Coronary artery (tissue), 2 donors: ENCODE measurements at regions not wholly inside any gene's neighbourhood (a gene's known extent, or its start where the extent isn't known, plus 50 kb on each side); places are given as distances from the start of the nearest gene placed in this dataset.

Experiments
- DNase-seq: peaks from one replicate; pipeline ENCODE4 v3.0.0-alpha.2; 2017; ENCODE audit warnings: low spot score
- H3K27ac ChIP-seq, 2 donors: fragments of 200-600 bp; sonication (generic); one replicate each; pipeline ENCODE4 v1.5.1; 2016 to 2019
- H3K4me3 ChIP-seq: fragments of 200-600 bp; sonication (generic); 2 replicates; pipeline ENCODE4 v1.5.1; 2016; ENCODE audit warnings: mild to moderate bottlenecking, moderate library complexity
- TF ChIP-seq, protein P1 (sequence below): fragments of 200-600 bp; sonication (generic); IDR thresholded peaks from one replicate; pipeline ENCODE4 v1.5.1; 2019; ENCODE audit warnings: antibody characterized with exemption

DNA sequence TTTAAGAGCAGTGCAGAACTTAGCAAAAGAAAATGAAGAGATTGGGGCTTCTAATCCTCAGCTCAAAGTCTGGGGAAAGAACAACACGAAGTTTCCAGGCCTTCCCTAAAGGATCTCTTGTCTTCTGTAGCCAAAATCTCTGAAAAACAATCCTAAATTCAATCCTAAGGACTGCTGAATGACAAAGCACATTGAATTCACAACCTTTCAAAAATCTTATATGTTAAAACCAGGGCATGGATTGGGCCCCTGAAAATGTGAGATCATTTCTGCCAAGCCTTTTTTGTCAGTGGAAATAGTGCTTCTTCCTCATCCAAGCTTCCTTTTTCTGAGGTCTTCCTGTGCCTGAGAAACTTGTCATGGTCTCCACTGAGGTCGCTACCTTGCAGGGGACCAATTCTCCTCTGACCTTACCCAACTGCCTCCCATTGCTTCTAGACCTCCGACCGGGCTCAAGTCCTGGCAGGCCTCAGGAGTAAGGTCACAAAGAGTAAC, 126.2 kb upstream of the ARID1B start:
- TF ChIP-seq, protein P1, sequence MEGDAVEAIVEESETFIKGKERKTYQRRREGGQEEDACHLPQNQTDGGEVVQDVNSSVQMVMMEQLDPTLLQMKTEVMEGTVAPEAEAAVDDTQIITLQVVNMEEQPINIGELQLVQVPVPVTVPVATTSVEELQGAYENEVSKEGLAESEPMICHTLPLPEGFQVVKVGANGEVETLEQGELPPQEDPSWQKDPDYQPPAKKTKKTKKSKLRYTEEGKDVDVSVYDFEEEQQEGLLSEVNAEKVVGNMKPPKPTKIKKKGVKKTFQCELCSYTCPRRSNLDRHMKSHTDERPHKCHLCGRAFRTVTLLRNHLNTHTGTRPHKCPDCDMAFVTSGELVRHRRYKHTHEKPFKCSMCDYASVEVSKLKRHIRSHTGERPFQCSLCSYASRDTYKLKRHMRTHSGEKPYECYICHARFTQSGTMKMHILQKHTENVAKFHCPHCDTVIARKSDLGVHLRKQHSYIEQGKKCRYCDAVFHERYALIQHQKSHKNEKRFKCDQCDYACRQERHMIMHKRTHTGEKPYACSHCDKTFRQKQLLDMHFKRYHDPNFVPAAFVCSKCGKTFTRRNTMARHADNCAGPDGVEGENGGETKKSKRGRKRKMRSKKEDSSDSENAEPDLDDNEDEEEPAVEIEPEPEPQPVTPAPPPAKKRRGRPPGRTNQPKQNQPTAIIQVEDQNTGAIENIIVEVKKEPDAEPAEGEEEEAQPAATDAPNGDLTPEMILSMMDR, result no peak

DNA sequence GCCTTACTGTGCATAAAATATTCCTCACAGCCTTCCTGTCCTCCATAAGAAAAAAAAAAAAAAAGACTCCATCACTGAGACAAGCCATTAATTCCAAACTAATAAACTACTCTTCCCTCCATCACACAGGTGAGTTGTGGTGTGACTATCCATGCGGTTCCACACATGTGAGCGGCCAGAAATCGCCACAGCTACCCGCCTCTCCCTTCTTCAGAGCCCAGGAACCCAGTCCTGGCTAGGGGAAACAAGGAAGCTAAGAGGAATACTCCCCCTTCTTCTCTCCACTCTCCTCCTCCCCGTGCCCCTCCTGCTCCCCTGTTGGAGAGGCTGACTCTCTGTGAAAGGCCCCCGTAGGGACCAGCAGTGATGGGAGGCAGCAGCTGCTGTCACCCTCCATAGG, 128.6 kb upstream of the ARID1B start:
- no peak for DNase-seq
- TF ChIP-seq, protein P1, result no peak
- H3K4me3 ChIP-seq, result no peak overlapping the region

More for the DNA sequence above, 126.2 kb upstream of the ARID1B start:
- H3K4me3 ChIP-seq, result no peak overlapping the region
- H3K27ac ChIP-seq, result no peak overlapping the region
- DNase-seq, result no peak

DNA sequence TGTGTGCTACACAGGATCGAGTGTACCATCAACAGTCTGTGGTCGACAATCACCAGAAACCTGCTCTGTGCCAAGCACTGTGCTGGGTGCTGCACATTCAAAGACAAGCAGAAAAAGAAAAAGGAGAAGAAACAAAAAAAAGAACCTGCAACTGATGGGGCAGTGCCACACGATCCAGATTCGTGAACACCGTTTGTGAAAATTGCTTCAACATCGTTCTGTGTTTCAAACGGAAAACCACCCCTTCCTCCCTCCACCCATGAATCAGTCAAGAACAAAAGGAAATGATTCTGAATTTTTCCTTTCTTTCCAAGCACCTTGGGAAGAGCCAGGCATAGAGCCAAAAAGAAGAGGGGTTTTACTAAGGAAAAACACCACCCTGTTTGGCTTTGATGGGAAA, 129.2 kb upstream of the ARID1B start:
- DNase-seq, result no peak
- H3K27ac ChIP-seq, result no peak overlapping the region
- TF ChIP-seq, protein P1, result no peak
- H3K4me3 ChIP-seq, result no peak overlapping the region

More for the DNA sequence above, 128.6 kb upstream of the ARID1B start:
- H3K27ac ChIP-seq, result no peak overlapping the region

DNA sequence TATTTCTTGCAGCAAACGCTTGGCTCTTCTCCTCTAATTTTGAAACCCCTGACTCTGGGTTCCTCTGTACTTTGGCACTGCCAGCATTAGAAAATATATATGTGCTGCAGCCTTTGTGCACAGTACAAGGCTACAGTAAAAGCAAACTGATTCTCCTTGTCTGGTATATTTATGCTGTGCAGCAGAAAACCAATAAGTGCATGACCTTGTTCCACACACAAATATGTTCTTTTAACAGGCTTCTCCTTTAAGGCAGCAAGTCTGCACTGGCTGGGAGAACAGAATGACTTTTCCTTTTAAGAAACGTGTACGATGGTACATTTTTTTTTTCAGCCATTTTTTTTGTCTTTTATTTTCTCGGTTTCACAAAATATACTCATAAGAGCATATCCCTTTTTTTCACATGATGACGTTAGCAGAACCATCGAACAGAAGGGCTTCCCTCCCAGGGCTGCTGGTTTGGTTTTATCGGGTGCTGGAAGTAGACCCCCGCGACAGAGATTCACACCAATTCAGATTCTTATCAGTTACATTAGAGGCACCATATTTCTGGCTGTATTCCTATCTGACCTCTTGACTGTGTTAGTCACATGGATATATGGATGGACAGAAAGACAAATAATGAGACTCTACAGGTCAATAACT, 129.9 kb upstream of the ARID1B start:
- TF ChIP-seq, protein P1, result no peak
- Histone ChIP-seq H3K4me3 (no peak overlapping the region), H3K27ac (no peak overlapping the region)
- no peak for DNase-seq

DNA sequence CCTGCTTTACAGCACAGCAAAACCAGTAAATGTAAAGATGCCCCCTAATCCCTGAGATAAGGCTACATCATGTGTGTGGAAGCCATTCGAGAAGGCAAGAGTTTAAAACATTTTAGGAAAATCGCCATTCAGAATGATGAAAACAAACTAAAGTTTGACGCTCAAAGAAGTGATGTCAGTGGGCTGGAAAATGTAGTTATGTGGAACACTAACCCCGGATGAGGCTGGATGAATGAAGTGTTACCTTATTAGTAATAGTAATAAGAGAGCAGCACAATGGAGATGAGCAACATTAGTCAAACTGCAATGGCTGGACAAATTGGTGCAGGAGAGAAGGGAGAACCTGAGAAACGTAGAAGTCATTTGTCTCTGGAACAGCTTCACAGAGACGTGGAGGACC, 130.7 kb upstream of the ARID1B start:
- Histone ChIP-seq H3K4me3 (no peak overlapping the region), H3K27ac (no peak overlapping the region)
- DNase-seq, result no peak
- TF ChIP-seq, protein P1, result no peak

DNA sequence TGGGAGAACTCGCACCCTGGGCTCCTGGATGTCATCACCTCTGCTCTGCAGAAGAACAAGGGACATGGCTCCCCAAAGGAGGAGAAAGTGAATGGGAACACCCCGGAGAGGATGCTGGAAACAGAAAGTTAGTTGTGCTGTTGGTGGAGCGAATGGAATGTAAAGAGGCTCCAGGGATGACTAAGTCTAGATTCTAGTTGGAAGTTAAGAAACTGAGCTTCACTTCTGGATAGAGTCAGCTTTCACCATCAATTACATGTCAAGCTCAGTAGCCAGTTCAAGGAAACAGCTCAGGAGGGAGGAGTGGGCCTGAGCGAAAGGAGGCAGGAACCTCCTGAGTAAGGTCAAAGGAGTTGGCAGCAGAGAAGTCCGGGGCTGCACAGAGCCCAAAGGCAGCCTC, 132.1 kb upstream of the ARID1B start:
- no peak overlapping the region for H3K4me3 ChIP-seq
- DNase-seq, result no peak
- TF ChIP-seq, protein P1, result no peak
- H3K27ac ChIP-seq, result no peak overlapping the region

DNA sequence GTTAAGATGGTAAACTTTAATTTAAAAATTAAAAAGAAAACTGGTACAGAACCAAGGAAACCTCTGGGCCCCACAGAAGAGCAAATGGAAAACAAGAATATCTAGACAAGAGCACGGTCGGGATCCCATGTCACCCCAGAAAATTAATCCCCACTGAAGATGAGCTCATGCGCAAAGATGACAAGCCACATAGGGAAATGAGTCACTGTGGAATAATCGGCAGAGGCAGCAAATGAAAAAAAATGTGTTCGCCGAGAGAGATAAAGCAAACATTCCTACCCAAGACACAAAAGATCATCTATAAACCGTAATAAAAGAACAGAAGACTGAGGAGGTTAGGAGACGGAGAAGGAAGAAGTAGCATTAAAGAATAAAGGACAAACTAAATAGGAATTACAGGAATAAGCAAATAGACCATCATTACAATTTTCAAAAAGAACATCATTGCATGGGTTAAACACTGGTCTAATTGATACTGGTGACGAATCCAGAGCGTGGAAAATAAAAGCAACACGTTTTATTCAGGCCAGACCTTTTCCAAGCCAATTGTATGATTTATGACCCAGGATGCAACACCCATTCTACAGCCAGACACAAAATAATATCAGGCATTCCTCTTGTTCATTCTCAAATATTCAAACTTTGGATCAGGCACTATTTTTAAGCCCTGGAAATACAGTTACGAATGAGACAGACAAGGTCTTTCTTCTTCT, 138.0 kb upstream of the ARID1B start:
- no peak overlapping the region for H3K4me3 ChIP-seq
- no peak for DNase-seq
- H3K27ac ChIP-seq, result no peak overlapping the region
- TF ChIP-seq, protein P1, result no peak
